ENCODE measurements at regions not wholly inside any gene's neighbourhood (a gene's known extent, or its start where the extent isn't known, plus 50 kb on each side); places are given as distances from the start of the nearest gene placed in this dataset.

- TF ChIP-seq CTCF (IDR thresholded peaks at IDR 0.05; ENCODE audit: borderline replicate concordance, extremely low read depth, low read length, poor library complexity, severe bottlenecking), result no peak
- no peak for TF ChIP-seq EZH2 (IDR thresholded peaks at IDR 0.05; ENCODE audit: borderline replicate concordance, low read depth, low read length, severe bottlenecking)
These were observed 257.4 kb downstream of the CGGBP1 start for GRCh38 chr3:87801409-87801808.

Measured in DND-41 (cell line).